BE2C (cell line): ENCODE measurements at regions not wholly inside any gene's neighbourhood (a gene's known extent, or its start where the extent isn't known, plus 50 kb on each side); places are given as distances from the start of the nearest gene placed in this dataset.

Experiments
- DNase-seq: peaks from one replicate; pipeline ENCODE4 v3.0.0-alpha.2; 2020
- H3K27me3 ChIP-seq: fragments of 250-450 bp; sonication (Bioruptor Pico); 2 replicates; pipeline ENCODE4 v1.5.1; 2020; ENCODE audit warnings: mild to moderate bottlenecking
- H3K36me3 ChIP-seq: fragments of 250-450 bp; sonication (Bioruptor Pico); 2 replicates; pipeline ENCODE4 v1.5.1; 2020; ENCODE audit warnings: mild to moderate bottlenecking
- H3K4me1 ChIP-seq: fragments of 250-450 bp; sonication (Bioruptor Pico); 2 replicates; pipeline ENCODE4 v1.5.1; 2020
- H3K4me3 ChIP-seq: 2 replicates; pipeline ENCODE4 v1.5.1; 2011; ENCODE audit warnings: low read depth, low read length
- H3K9me3 ChIP-seq: fragments of 250-450 bp; sonication (Bioruptor Pico); 2 replicates; pipeline ENCODE4 v1.5.1; 2020
- CTCF ChIP-seq: IDR thresholded peaks from 2 replicates; pipeline ENCODE4 v1.5.1; 2012; ENCODE audit warnings: mild to moderate bottlenecking, low read depth, low read length

GRCh38 chr20:24235296-24236175 lies 233.9 kb upstream of the SYNDIG1 start:
- H3K36me3 ChIP-seq, result no peaks in the 10 kb centered on the region
- no peak for TF ChIP-seq CTCF
- no peaks in the 10 kb centered on the region for H3K9me3 ChIP-seq
- peaks cover 3% of the 10 kb centered on the region; the same call in 1 of the 2 replicates for H3K27me3 ChIP-seq
- H3K4me1 ChIP-seq, result no peaks in the 10 kb centered on the region
- H3K4me3 ChIP-seq, result no peak overlapping the region
- DNase-seq, result no peak

- Histone ChIP-seq H3K4me1 (no peaks in the 10 kb centered on the region), H3K9me3 (no peaks in the 10 kb centered on the region), H3K4me3 (no peak overlapping the region), H3K36me3 (no peaks in the 10 kb centered on the region), H3K27me3 (no peaks in the 10 kb centered on the region; the same call in 1 of the 2 replicates)
- TF ChIP-seq CTCF, result no peak
- no peak for DNase-seq
These were observed 239.0 kb upstream of the GGTLC1 start for GRCh38 chr20:24227600-24227999.

GRCh38 chr20:24212494-24212893 lies 223.9 kb upstream of the GGTLC1 start:
- Histone ChIP-seq H3K4me3 (no peak overlapping the region), H3K9me3 (no peaks in the 10 kb centered on the region), H3K4me1 (no peaks in the 10 kb centered on the region), H3K36me3 (no peaks in the 10 kb centered on the region), H3K27me3 (peaks cover 9% of the 10 kb centered on the region)
- TF ChIP-seq CTCF, result no peak
- DNase-seq, result no peak

GRCh38 chr20:24211972-24212371 lies 223.4 kb upstream of the GGTLC1 start:
- Histone ChIP-seq H3K27me3 (peaks cover 9% of the 10 kb centered on the region), H3K36me3 (no peaks in the 10 kb centered on the region), H3K4me1 (no peaks in the 10 kb centered on the region), H3K9me3 (no peaks in the 10 kb centered on the region), H3K4me3 (no peak overlapping the region)
- no peak for TF ChIP-seq CTCF
- DNase-seq, result no peak

- DNase-seq, result no peak
- no peak overlapping the region for H3K4me3 ChIP-seq
- H3K4me1 ChIP-seq, result no peaks in the 10 kb centered on the region
- H3K36me3 ChIP-seq, result no peaks in the 10 kb centered on the region
- H3K9me3 ChIP-seq, result no peaks in the 10 kb centered on the region; the same call in 1 of the 2 replicates
- no peak for TF ChIP-seq CTCF
- peaks cover 9% of the 10 kb centered on the region for H3K27me3 ChIP-seq
These were observed 221.8 kb upstream of the GGTLC1 start for GRCh38 chr20:24210356-24210755.

- no peak for DNase-seq
- Histone ChIP-seq H3K4me3 (no peak overlapping the region), H3K27me3 (peaks cover 9% of the 10 kb centered on the region), H3K4me1 (no peaks in the 10 kb centered on the region), H3K36me3 (no peaks in the 10 kb centered on the region), H3K9me3 (no peaks in the 10 kb centered on the region; the same call in 1 of the 2 replicates)
- 0 out of 2 replicates have a peak, but pooled peaks have one; percentile 6 for TF ChIP-seq CTCF
These were observed 220.1 kb upstream of the GGTLC1 start for GRCh38 chr20:24208652-24209051.
